Lower leg skin (tissue), 4 donors: ENCODE measurements at regions not wholly inside any gene's neighbourhood (a gene's known extent, or its start where the extent isn't known, plus 50 kb on each side); places are given as distances from the start of the nearest gene placed in this dataset.

Experiments used
- DNase-seq, 2 donors: peaks; one replicate each; pipeline ENCODE4 v3.0.0-alpha.2; 2019; ENCODE audit warnings: low spot score in 2 of 2
- H3K4me3 ChIP-seq: fragments of 200-600 bp; sonication (generic); 2 replicates; pipeline ENCODE4 v1.5.1; 2017; ENCODE audit warnings: mild to moderate bottlenecking, low read depth; ENCODE audit not compliant: poor library complexity, severe bottlenecking
- POLR2A ChIP-seq, 2 donors: fragments of 450-650 bp; IDR thresholded peaks; one replicate each; pipeline ENCODE4 v1.6.1; 2016 to 2017; ENCODE audit warnings: antibody characterized with exemption in 2 of 2, mild to moderate bottlenecking in 1 of 2, moderate library complexity in 1 of 2
- WGBS, 2 donors: methylation state at CpG; one replicate each; pipeline ENCODE4 v1.1.5; 2018; 5-methylcytosine and 5-hydroxymethylcytosine counted together
- intact Hi-C: fragments of 100-400 bp; cut with DNase I; formaldehyde crosslinking; loops from one replicate; pipeline ENCODE4 v1.15.0; 2023; ENCODE audit warnings: low total_unique reads
- TF ChIP-seq, protein P1 (sequence below), 3 donors: fragments of 450-650 bp; IDR thresholded peaks; one replicate each; pipeline ENCODE4 v1.5.1; 2016; ENCODE audit warnings: antibody characterized with exemption in 3 of 3, mild to moderate bottlenecking in 3 of 3, moderate library complexity in 2 of 3

DNA sequence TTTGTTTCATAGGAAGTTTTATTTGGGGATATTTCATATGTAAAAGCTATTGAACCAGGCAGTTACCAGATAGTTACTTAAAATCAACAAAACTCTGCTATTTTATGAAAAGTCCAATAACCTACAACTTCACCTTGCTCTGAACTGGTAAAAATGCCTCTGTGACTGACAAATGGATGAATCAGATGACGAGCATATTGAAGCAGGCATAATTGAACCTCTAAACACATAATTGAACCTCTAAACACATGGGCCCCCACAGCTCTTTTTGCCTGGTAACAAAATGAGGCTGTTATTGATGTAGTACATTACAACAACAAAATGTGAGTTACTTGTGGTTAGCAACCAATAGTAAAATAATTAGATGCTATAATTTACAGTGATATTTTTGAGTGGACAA, 99.7 kb downstream of the MBL2 start:
- intact Hi-C loops: no loop called here
- WGBS, 2 donors: 68 to 86% methylated on average over 1 of the region's 1 CpG
- TF ChIP-seq, protein P1, sequence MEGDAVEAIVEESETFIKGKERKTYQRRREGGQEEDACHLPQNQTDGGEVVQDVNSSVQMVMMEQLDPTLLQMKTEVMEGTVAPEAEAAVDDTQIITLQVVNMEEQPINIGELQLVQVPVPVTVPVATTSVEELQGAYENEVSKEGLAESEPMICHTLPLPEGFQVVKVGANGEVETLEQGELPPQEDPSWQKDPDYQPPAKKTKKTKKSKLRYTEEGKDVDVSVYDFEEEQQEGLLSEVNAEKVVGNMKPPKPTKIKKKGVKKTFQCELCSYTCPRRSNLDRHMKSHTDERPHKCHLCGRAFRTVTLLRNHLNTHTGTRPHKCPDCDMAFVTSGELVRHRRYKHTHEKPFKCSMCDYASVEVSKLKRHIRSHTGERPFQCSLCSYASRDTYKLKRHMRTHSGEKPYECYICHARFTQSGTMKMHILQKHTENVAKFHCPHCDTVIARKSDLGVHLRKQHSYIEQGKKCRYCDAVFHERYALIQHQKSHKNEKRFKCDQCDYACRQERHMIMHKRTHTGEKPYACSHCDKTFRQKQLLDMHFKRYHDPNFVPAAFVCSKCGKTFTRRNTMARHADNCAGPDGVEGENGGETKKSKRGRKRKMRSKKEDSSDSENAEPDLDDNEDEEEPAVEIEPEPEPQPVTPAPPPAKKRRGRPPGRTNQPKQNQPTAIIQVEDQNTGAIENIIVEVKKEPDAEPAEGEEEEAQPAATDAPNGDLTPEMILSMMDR (IDR thresholded peaks at IDR 0.05): no peak
- no peak for TF ChIP-seq POLR2A (IDR thresholded peaks at IDR 0.05)
- no peak overlapping the region for H3K4me3 ChIP-seq
- DNase-seq: no peak

DNA sequence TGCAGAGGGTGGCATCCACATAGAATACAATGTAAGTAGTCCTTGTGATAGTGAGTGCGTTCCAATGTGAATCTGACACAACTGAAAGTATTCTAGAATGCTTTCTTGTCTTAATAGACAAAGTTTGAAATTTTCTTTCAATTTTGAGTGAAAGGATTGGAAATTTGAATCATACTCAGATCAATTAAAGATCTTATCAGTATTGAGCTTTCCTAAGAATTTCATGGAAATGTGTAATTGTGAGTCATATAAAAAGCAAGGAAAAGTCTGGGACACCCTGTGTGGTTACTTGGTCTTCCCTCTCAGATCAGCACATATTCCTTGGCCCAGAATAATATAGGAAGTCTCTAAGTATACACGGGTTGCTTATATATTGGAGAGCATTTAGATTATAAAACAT, 99.1 kb downstream of the MBL2 start:
- TF ChIP-seq, protein P1 (IDR thresholded peaks at IDR 0.05): no peak
- no peak for TF ChIP-seq POLR2A (IDR thresholded peaks at IDR 0.05)
- intact Hi-C loops: no loop called here
- H3K4me3 ChIP-seq: no peak overlapping the region
- no peak for DNase-seq
- 80 to 92% methylated on average over 2 of the region's 2 CpGs for WGBS, 2 donors

DNA sequence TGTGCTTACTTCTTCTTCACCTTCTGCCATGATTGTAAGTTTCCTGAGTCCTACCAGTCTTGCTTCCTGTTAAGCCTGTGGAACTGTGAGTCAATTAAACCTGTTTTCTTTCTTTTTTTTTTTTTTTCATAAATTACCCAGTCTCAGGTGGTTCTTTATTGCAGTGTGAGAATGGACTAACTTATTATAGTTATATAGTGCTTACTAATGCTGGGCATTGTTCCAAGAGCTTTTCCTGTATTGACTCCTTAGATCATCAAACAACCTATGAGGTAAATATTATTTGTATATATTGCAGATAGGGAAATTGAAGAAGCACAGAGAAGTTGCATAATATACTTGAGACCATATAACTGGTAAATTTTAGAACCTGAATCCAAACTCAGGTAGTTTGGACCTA, 98.1 kb downstream of the MBL2 start:
- no peak overlapping the region for H3K4me3 ChIP-seq
- intact Hi-C loops: no loop called here
- no peak for DNase-seq
- TF ChIP-seq, protein P1 (IDR thresholded peaks at IDR 0.05): no peak
- TF ChIP-seq POLR2A (IDR thresholded peaks at IDR 0.05): no peak

DNA sequence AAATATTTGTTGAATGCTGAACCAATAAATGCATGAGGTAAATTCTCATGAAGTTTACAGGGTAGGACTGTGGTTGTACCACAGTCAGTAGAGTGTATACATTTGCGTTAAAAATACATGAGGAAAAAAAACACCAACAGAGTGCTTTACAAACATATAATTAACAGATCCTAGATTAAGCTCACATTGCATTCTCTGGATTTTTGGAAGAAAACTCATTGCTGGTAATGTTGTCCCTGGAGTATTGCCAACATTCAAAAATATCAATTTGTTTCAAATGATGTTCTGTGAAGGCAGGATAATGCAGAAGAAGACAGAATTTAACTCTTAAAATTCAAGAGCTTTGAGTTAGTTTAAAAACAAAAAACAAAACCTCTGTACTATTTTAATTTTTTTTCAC, 95.5 kb downstream of the MBL2 start:
- no peak for DNase-seq
- H3K4me3 ChIP-seq: no peak overlapping the region
- TF ChIP-seq POLR2A (IDR thresholded peaks at IDR 0.05): no peak
- TF ChIP-seq, protein P1 (IDR thresholded peaks at IDR 0.05): no peak
- 34 to 37% methylated on average over 1 of the region's 1 CpG for WGBS, 2 donors
- intact Hi-C loops: no loop called here

DNA sequence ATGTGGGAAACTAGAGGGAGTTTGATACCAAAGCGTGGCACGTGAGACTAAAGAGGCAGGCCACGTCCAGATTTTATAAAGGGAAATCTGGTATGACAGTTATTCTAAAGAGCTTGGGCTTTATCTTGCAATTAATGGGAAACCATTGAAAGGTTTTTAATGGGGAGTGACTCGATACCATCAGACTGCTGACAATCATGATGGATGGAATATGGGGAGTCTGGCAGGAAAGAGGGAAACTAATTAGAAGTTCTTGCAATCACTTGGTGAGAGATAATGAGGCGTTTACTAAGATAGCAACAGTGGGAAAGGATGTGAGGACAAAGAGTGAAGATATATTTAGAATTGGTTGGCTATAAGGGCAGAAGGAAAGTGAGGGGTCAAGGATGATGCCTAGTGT, 94.0 kb downstream of the MBL2 start:
- intact Hi-C loops: no loop called here
- TF ChIP-seq, protein P1 (IDR thresholded peaks at IDR 0.05): no peak
- no peak for TF ChIP-seq POLR2A (IDR thresholded peaks at IDR 0.05)
- no peak for DNase-seq
- WGBS, 2 donors: 72 to 74% methylated on average over 5 of the region's 5 CpGs
- no peak overlapping the region for H3K4me3 ChIP-seq

DNA sequence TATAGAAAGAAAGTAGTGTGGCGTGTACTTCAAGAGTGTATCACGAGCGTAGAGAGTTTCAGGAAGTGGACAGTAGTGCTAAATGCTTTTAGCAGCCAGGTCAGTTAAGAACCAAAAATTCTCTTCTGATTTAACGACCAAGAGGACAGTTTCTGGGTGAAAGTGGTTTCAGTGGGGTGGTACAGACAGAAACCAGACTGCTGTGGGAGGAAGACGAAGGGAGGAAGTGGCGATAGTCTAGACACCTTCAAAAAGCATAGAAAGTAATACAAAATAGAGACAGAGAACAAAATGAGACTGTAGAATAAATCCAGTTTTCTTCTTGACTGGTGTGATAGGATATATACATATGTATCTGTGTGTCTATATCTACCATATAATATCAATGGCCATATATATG, 93.5 kb downstream of the MBL2 start:
- intact Hi-C loops: no loop called here
- no peak overlapping the region for H3K4me3 ChIP-seq
- no peak for DNase-seq
- WGBS, 2 donors: 76 to 79% methylated on average over 6 of the region's 6 CpGs
- TF ChIP-seq, protein P1 (IDR thresholded peaks at IDR 0.05): no peak
- TF ChIP-seq POLR2A (IDR thresholded peaks at IDR 0.05): no peak
